WTC11 (cell line): ENCODE measurements at regions not wholly inside any gene's neighbourhood (a gene's known extent, or its start where the extent isn't known, plus 50 kb on each side); places are given as distances from the start of the nearest gene placed in this dataset.

ENCODE experiments used
- ATAC-seq: fragments of 200-7000 bp; cut with Tn5 transposase; 2 replicates; pipeline ENCODE4 v1.10.0; 2021; ENCODE audit warnings: mild to moderate bottlenecking, moderate library complexity
- CTCF ChIA-PET: fragments of 300-600 bp; sonication (Branson Sonifier 250); formaldehyde crosslinking; loops from one replicate; lab custom pipeline; 2021; ENCODE audit warnings: antibody characterized with exemption; lab: Charles Lee
- POLR2A ChIA-PET: fragments of 350-600 bp; sonication (Branson Sonifier 250); formaldehyde crosslinking; loops from one replicate; lab custom pipeline; 2021; ENCODE audit warnings: antibody characterized with exemption; lab: Charles Lee
- DNase-seq: peaks from one replicate; pipeline ENCODE4 v3.0.0; 2021; ENCODE audit warnings: low spot score
- H3K27ac Mint-ChIP-seq: 2 replicates; pipeline ENCODE4 v1.8.0; 2021; ENCODE audit warnings: mixed read lengths
- H3K27me3 Mint-ChIP-seq: 2 replicates; pipeline ENCODE4 v1.8.0; 2021; ENCODE audit warnings: low read depth, mild to moderate bottlenecking, moderate library complexity, mixed read lengths
- H3K36me3 Mint-ChIP-seq: 2 replicates; pipeline ENCODE4 v1.8.0; 2021; ENCODE audit warnings: mixed read lengths
- H3K4me1 Mint-ChIP-seq: 2 replicates; pipeline ENCODE4 v1.8.0; 2022; ENCODE audit warnings: mixed read lengths
- H3K4me3 Mint-ChIP-seq: 2 replicates; pipeline ENCODE4 v1.8.0; 2021; ENCODE audit warnings: mild to moderate bottlenecking, moderate library complexity, mixed read lengths
- H3K9me3 Mint-ChIP-seq: 2 replicates; pipeline ENCODE4 v1.8.0; 2021; ENCODE audit warnings: mixed read lengths
- ATF3 ChIP-seq: sonication (generic); formaldehyde crosslinking; conservative IDR thresholded peaks from 2 replicates; pipeline ENCODE4 v1.8.1; 2022; ENCODE audit warnings: mild to moderate bottlenecking, missing genetic modification reagents
- CREB1 ChIP-seq: sonication (generic); formaldehyde crosslinking; IDR thresholded peaks from 2 replicates; pipeline ENCODE4 v1.8.0; 2023; ENCODE audit warnings: mild to moderate bottlenecking, missing genetic modification reagents
- CREM ChIP-seq: sonication (generic); formaldehyde crosslinking; IDR thresholded peaks from 2 replicates; pipeline ENCODE4 v1.8.1; 2022; ENCODE audit warnings: mild to moderate bottlenecking, missing genetic modification reagents, moderate library complexity
- E2F5 ChIP-seq: sonication (generic); formaldehyde crosslinking; IDR thresholded peaks from 2 replicates; pipeline ENCODE4 v1.8.1; 2022; ENCODE audit warnings: mild to moderate bottlenecking, moderate library complexity, missing genetic modification reagents
- JAZF1 ChIP-seq: fragments of 250-450 bp; sonication (Bioruptor Pico); IDR thresholded peaks from 2 replicates; pipeline ENCODE4 v1.9.0; 2021; ENCODE audit warnings: moderate library complexity, mild to moderate bottlenecking, inconsistent platforms
- KAT7 ChIP-seq: sonication (generic); formaldehyde crosslinking; IDR thresholded peaks from 2 replicates; pipeline ENCODE4 v1.8.1; 2023; ENCODE audit warnings: missing genetic modification reagents, mild to moderate bottlenecking, borderline replicate concordance
- MLX ChIP-seq: sonication (generic); formaldehyde crosslinking; IDR thresholded peaks from 2 replicates; pipeline ENCODE4 v1.8.1; 2023; ENCODE audit warnings: mild to moderate bottlenecking, missing genetic modification reagents, moderate library complexity
- NFE2L1 ChIP-seq: sonication (generic); formaldehyde crosslinking; IDR thresholded peaks from 2 replicates; pipeline ENCODE4 v1.8.1; 2023; ENCODE audit warnings: missing genetic modification reagents
- RELA ChIP-seq: sonication (generic); formaldehyde crosslinking; IDR thresholded peaks from 2 replicates; pipeline ENCODE4 v1.8.1; 2022; ENCODE audit warnings: missing genetic modification reagents, mild to moderate bottlenecking, borderline replicate concordance
- RORB ChIP-seq: fragments of 250-450 bp; sonication (Bioruptor Pico); IDR thresholded peaks from 2 replicates; pipeline ENCODE4 v1.9.0; 2021; ENCODE audit warnings: mild to moderate bottlenecking
- SMAD4 ChIP-seq: sonication (generic); formaldehyde crosslinking; IDR thresholded peaks from 2 replicates; pipeline ENCODE4 v1.8.0; 2022; ENCODE audit warnings: mild to moderate bottlenecking, missing genetic modification reagents
- ZBTB21 ChIP-seq: sonication (generic); formaldehyde crosslinking; IDR thresholded peaks from 2 replicates; pipeline ENCODE4 v1.8.1; 2023; ENCODE audit warnings: mild to moderate bottlenecking, missing genetic modification reagents, borderline replicate concordance
- ZNF281 ChIP-seq: sonication (generic); formaldehyde crosslinking; IDR thresholded peaks from 2 replicates; pipeline ENCODE4 v1.8.0; 2023; ENCODE audit warnings: mild to moderate bottlenecking, missing genetic modification reagents
- ZNF396 ChIP-seq: fragments of 250-450 bp; sonication (Bioruptor Pico); IDR thresholded peaks from 2 replicates; pipeline ENCODE4 v1.8.0; 2021; ENCODE audit warnings: mild to moderate bottlenecking, moderate library complexity, borderline replicate concordance
- TF ChIP-seq, protein P1 (sequence below): sonication (generic); formaldehyde crosslinking; IDR thresholded peaks from 2 replicates; pipeline ENCODE4 v1.8.0; 2022; ENCODE audit warnings: missing genetic modification reagents
- TF ChIP-seq, protein P2 (sequence below): sonication (generic); formaldehyde crosslinking; IDR thresholded peaks from 2 replicates; pipeline ENCODE4 v1.8.1; 2022; ENCODE audit warnings: mild to moderate bottlenecking, missing genetic modification reagents, moderate library complexity, borderline replicate concordance
- TF ChIP-seq, protein P3 (sequence below): fragments of 200-600 bp; IDR thresholded peaks from 2 replicates; pipeline ENCODE4 v1.8.0; 2022; ENCODE audit warnings: antibody characterized with exemption
- TF ChIP-seq, protein P4 (sequence below): sonication (generic); formaldehyde crosslinking; IDR thresholded peaks from 2 replicates; pipeline ENCODE4 v1.8.1; 2023; ENCODE audit warnings: mild to moderate bottlenecking, moderate library complexity, missing genetic modification reagents

- DNase-seq (no peak), ATAC-seq (no peak)
- Mint-ChIP-seq H3K9me3 (peaks cover 3% of the 10 kb centered on the region; the same call in 1 of the 2 replicates), H3K4me3 (no peak overlapping the region), H3K27me3 (no peaks in the 10 kb centered on the region), H3K4me1 (no peaks in the 10 kb centered on the region), H3K36me3 (no peaks in the 10 kb centered on the region), H3K27ac (no peak overlapping the region)
- TF ChIP-seq RELA (CRISPR knock-in tag) = no peak
- no peak for TF ChIP-seq MLX (CRISPR knock-in tag)
- TF ChIP-seq NFE2L1 (CRISPR knock-in tag) = no peak
- TF ChIP-seq, protein P1, sequence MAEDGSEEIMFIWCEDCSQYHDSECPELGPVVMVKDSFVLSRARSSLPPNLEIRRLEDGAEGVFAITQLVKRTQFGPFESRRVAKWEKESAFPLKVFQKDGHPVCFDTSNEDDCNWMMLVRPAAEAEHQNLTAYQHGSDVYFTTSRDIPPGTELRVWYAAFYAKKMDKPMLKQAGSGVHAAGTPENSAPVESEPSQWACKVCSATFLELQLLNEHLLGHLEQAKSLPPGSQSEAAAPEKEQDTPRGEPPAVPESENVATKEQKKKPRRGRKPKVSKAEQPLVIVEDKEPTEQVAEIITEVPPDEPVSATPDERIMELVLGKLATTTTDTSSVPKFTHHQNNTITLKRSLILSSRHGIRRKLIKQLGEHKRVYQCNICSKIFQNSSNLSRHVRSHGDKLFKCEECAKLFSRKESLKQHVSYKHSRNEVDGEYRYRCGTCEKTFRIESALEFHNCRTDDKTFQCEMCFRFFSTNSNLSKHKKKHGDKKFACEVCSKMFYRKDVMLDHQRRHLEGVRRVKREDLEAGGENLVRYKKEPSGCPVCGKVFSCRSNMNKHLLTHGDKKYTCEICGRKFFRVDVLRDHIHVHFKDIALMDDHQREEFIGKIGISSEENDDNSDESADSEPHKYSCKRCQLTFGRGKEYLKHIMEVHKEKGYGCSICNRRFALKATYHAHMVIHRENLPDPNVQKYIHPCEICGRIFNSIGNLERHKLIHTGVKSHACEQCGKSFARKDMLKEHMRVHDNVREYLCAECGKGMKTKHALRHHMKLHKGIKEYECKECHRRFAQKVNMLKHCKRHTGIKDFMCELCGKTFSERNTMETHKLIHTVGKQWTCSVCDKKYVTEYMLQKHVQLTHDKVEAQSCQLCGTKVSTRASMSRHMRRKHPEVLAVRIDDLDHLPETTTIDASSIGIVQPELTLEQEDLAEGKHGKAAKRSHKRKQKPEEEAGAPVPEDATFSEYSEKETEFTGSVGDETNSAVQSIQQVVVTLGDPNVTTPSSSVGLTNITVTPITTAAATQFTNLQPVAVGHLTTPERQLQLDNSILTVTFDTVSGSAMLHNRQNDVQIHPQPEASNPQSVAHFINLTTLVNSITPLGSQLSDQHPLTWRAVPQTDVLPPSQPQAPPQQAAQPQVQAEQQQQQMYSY = no peak
- TF ChIP-seq, protein P2, sequence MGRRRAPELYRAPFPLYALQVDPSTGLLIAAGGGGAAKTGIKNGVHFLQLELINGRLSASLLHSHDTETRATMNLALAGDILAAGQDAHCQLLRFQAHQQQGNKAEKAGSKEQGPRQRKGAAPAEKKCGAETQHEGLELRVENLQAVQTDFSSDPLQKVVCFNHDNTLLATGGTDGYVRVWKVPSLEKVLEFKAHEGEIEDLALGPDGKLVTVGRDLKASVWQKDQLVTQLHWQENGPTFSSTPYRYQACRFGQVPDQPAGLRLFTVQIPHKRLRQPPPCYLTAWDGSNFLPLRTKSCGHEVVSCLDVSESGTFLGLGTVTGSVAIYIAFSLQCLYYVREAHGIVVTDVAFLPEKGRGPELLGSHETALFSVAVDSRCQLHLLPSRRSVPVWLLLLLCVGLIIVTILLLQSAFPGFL (CRISPR knock-in tag) = no peak
- TF ChIP-seq, protein P3, sequence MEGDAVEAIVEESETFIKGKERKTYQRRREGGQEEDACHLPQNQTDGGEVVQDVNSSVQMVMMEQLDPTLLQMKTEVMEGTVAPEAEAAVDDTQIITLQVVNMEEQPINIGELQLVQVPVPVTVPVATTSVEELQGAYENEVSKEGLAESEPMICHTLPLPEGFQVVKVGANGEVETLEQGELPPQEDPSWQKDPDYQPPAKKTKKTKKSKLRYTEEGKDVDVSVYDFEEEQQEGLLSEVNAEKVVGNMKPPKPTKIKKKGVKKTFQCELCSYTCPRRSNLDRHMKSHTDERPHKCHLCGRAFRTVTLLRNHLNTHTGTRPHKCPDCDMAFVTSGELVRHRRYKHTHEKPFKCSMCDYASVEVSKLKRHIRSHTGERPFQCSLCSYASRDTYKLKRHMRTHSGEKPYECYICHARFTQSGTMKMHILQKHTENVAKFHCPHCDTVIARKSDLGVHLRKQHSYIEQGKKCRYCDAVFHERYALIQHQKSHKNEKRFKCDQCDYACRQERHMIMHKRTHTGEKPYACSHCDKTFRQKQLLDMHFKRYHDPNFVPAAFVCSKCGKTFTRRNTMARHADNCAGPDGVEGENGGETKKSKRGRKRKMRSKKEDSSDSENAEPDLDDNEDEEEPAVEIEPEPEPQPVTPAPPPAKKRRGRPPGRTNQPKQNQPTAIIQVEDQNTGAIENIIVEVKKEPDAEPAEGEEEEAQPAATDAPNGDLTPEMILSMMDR = no peak
- TF ChIP-seq ZNF281 (CRISPR knock-in tag) = no peak
- no peak for TF ChIP-seq JAZF1 (CRISPR knock-in tag)
- TF ChIP-seq RORB (CRISPR knock-in tag) = no peak
- TF ChIP-seq, protein P4, sequence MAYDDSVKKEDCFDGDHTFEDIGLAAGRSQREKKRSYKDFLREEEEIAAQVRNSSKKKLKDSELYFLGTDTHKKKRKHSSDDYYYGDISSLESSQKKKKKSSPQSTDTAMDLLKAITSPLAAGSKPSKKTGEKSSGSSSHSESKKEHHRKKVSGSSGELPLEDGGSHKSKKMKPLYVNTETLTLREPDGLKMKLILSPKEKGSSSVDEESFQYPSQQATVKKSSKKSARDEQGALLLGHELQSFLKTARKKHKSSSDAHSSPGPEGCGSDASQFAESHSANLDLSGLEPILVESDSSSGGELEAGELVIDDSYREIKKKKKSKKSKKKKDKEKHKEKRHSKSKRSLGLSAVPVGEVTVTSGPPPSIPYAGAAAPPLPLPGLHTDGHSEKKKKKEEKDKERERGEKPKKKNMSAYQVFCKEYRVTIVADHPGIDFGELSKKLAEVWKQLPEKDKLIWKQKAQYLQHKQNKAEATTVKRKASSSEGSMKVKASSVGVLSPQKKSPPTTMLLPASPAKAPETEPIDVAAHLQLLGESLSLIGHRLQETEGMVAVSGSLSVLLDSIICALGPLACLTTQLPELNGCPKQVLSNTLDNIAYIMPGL = no peak
- no peak for TF ChIP-seq CREB1 (CRISPR knock-in tag)
- no peak for TF ChIP-seq E2F5
- no peak for TF ChIP-seq SMAD4 (CRISPR knock-in tag)
- no peak for TF ChIP-seq ZNF396 (CRISPR knock-in tag)
- TF ChIP-seq KAT7 (CRISPR knock-in tag) = no peak
- no peak for TF ChIP-seq ZBTB21 (CRISPR knock-in tag)
- TF ChIP-seq ATF3 (CRISPR knock-in tag) = no peak
- no peak for TF ChIP-seq CREM (CRISPR knock-in tag)
- ChIA-PET POLR2A (no interaction called here), CTCF (no interaction called here)
Observed at GRCh38 chr4:22202246-22202974, 253.8 kb upstream of the KCNIP4 start.
